ENCODE measurements at regions not wholly inside any gene's neighbourhood (a gene's known extent, or its start where the extent isn't known, plus 50 kb on each side); places are given as distances from the start of the nearest gene placed in this dataset.

- in situ Hi-C loops (cut with MboI), result no loop called here
- H3K4me3 ChIP-seq, result no peak overlapping the region
- RAD21 ChIA-PET (ENCODE audit: unreplicated experiment), result no interaction called here
- H3K36me3 ChIP-seq (ENCODE audit: control insufficient read depth in 2 of 2, insufficient read depth in 2 of 2, low read length in 1 of 2), result no peaks in the 10 kb centered on the region
- FAIRE-seq (no peak), ATAC-seq (no peak), DNase-seq (ENCODE audit: low read depth, low spot score) (no peak)
- CTCF ChIA-PET, result no interaction called here
- no peak overlapping the region for H3K4me2 ChIP-seq (ENCODE audit: control insufficient read depth, insufficient read depth)
- WGBS (ENCODE audit: insufficient coverage, insufficient replicate concordance, low lambda C conversion rate, missing lambda C conversion rate), result 18% methylated on average over 5 of the region's 5 CpGs
- no peaks in the 10 kb centered on the region for H3K4me1 ChIP-seq (ENCODE audit: control insufficient read depth, insufficient read depth, low read length)
- no peaks in the 10 kb centered on the region for H3K27me3 ChIP-seq (replicated peaks in 1 of 2; ENCODE audit: control insufficient read depth in 2 of 2, insufficient read depth in 2 of 2, low read length in 1 of 2)
- no peaks in the 10 kb centered on the region for H4K20me1 ChIP-seq (ENCODE audit: control insufficient read depth, insufficient read depth)
- POLR2A ChIA-PET, result no interaction called here
- no peaks in the 10 kb centered on the region for H3K79me2 ChIP-seq (ENCODE audit: control insufficient read depth, insufficient read depth, low read length)
- BruUV-seq (replicated peaks), result no TSS peak
- H3K9ac ChIP-seq (ENCODE audit: control insufficient read depth, insufficient read depth, low read length), result no peak overlapping the region
- SMC1A ChIA-PET (ENCODE audit: uncharacterized antibody, unreplicated experiment), result no interaction called here
- TF ChIP-seq ATF7 (IDR thresholded peaks at IDR 0.05; ENCODE audit: low read depth), result 0 out of 2 replicates have a peak, but pooled peaks have one; percentile 23
- no peak for TF ChIP-seq YY1 (IDR thresholded peaks at IDR 0.05; ENCODE audit: low read depth, low read length)
- TF ChIP-seq STAT1 (conservative IDR thresholded peaks at IDR 0.05), result no peak
- no peaks in the 10 kb centered on the region for H3K9me3 ChIP-seq (replicated peaks; ENCODE audit: control insufficient read depth, insufficient read depth, low read length)
- H2AFZ ChIP-seq (ENCODE audit: control insufficient read depth, low read depth, low read length), result no peak overlapping the region
- intact Hi-C loops (cut with micrococcal nuclease; ENCODE audit: unreplicated experiment), result no loop called here
- H3K27ac ChIP-seq (ENCODE audit: control insufficient read depth, insufficient read depth), result no peak overlapping the region
Observed at GRCh38 chr3:86234506-86235254, 756.3 kb downstream of the VGLL3 start.

GRCh38 chr3:86230762-86231161, 760.2 kb downstream of the VGLL3 start:
- no TSS peak for BruUV-seq (replicated peaks)
- RAD21 ChIA-PET (ENCODE audit: unreplicated experiment), result no interaction called here
- TF ChIP-seq MXI1 (IDR thresholded peaks at IDR 0.05; ENCODE audit: low read depth, low read length), result no peak
- TF ChIP-seq ETV6 (conservative IDR thresholded peaks at IDR 0.05 in 1 of 2, IDR thresholded peaks at IDR 0.05 in 1 of 2; ENCODE audit: borderline replicate concordance in 1 of 2, low read depth in 1 of 2), result no peak
- no peak for TF ChIP-seq SMARCA5 (IDR thresholded peaks at IDR 0.05)
- no peak for TF ChIP-seq HDAC2 (IDR thresholded peaks at IDR 0.05)
- no peak for TF ChIP-seq TCF12 (IDR thresholded peaks at IDR 0.05; ENCODE audit: low read depth, low read length)
- TF ChIP-seq ZNF687 (IDR thresholded peaks at IDR 0.05), result no peak
- TF ChIP-seq REST (IDR thresholded peaks at IDR 0.05; ENCODE audit: low read depth, low read length), result no peak
- TF ChIP-seq RB1 (IDR thresholded peaks at IDR 0.05; ENCODE audit: borderline replicate concordance), result no peak

More at GRCh38 chr3:86230762-86231161, 760.2 kb downstream of the VGLL3 start:
- FAIRE-seq, result no peak
- no peak for ATAC-seq
- in situ Hi-C loops (cut with MboI) (no loop called here), intact Hi-C loops (cut with micrococcal nuclease; ENCODE audit: unreplicated experiment) (no loop called here)
- Histone ChIP-seq H3K27ac (ENCODE audit: control insufficient read depth, insufficient read depth) (no peak overlapping the region), H3K9me3 (replicated peaks; ENCODE audit: control insufficient read depth, insufficient read depth, low read length) (no peaks in the 10 kb centered on the region), H3K27me3 (replicated peaks in 1 of 2; ENCODE audit: control insufficient read depth in 2 of 2, insufficient read depth in 2 of 2, low read length in 1 of 2) (no peaks in the 10 kb centered on the region), H4K20me1 (ENCODE audit: control insufficient read depth, insufficient read depth) (no peaks in the 10 kb centered on the region), H3K4me1 (ENCODE audit: control insufficient read depth, insufficient read depth, low read length) (no peaks in the 10 kb centered on the region), H3K36me3 (ENCODE audit: control insufficient read depth in 2 of 2, insufficient read depth in 2 of 2, low read length in 1 of 2) (no peaks in the 10 kb centered on the region), H2AFZ (ENCODE audit: control insufficient read depth, low read depth, low read length) (no peak overlapping the region), H3K9ac (ENCODE audit: control insufficient read depth, insufficient read depth, low read length) (no peak overlapping the region), H3K4me3 (no peak overlapping the region), H3K79me2 (ENCODE audit: control insufficient read depth, insufficient read depth, low read length) (no peaks in the 10 kb centered on the region), H3K4me2 (ENCODE audit: control insufficient read depth, insufficient read depth) (no peak overlapping the region)
- ChIA-PET POLR2A (no interaction called here), CTCF (interaction anchor here (0.6 kb wide), 1 partner anchor 54 kb away, joined by 3 read pairs; no protein-coding TSS in a partner anchor), SMC1A (ENCODE audit: uncharacterized antibody, unreplicated experiment) (no interaction called here)
- DNase-seq (ENCODE audit: low read depth, low spot score), result no peak
- 14% methylated on average over 1 of the region's 1 CpG for WGBS (ENCODE audit: insufficient coverage, insufficient replicate concordance, low lambda C conversion rate, missing lambda C conversion rate)
